ENCODE measurements at regions not wholly inside any gene's neighbourhood (a gene's known extent, or its start where the extent isn't known, plus 50 kb on each side); places are given as distances from the start of the nearest gene placed in this dataset.

GRCh38 chr6:55941702-55942101 is 66.3 kb upstream of the BMP5 start:
- H3K9ac ChIP-seq: no peak overlapping the region
- no peaks in the 10 kb centered on the region for H3K27me3 ChIP-seq (ENCODE audit: insufficient read depth)
- H3K4me3 ChIP-seq (ENCODE audit: low read depth in 2 of 2, low read length in 1 of 2): no peak overlapping the region
- WGBS (ENCODE audit: low lambda C conversion rate): 46% methylated on average over 2 of the region's 2 CpGs
- no peaks in the 10 kb centered on the region for H3K9me3 ChIP-seq
- H3K4me2 ChIP-seq: no peak overlapping the region
- no peaks in the 10 kb centered on the region for H4K20me1 ChIP-seq (ENCODE audit: insufficient read depth)
- DNase-seq: no peak
- H3F3A ChIP-seq (replicated peaks; ENCODE audit: insufficient read depth): peaks cover 4% of the 10 kb centered on the region
- ChIA-PET CTCF (interaction anchor here (0.7 to 2.3 kb wide), 5 partner anchors 11 to 1224 kb away, joined by 3 to 5 read pairs (median 4); no protein-coding TSS in a partner anchor), POLR2A (no interaction called here)
- H3K36me3 ChIP-seq (replicated peaks in 1 of 2; ENCODE audit: control insufficient read depth in 1 of 2, insufficient read depth in 2 of 2, low read length in 1 of 2): no peaks in the 10 kb centered on the region
- no peaks in the 10 kb centered on the region for H3K4me1 ChIP-seq (ENCODE audit: control insufficient read depth in 1 of 2, insufficient read depth in 2 of 2, low read depth in 1 of 2, low read length in 1 of 2)
- H3K27ac ChIP-seq (ENCODE audit: low read depth in 2 of 2, low read length in 1 of 2): no peak overlapping the region
- H2AFZ ChIP-seq (ENCODE audit: low read depth): no peak overlapping the region
- H3K79me2 ChIP-seq (ENCODE audit: insufficient read depth): no peaks in the 10 kb centered on the region
- H3K9me2 ChIP-seq: no peaks in the 10 kb centered on the region
- TF ChIP-seq, protein P1, sequence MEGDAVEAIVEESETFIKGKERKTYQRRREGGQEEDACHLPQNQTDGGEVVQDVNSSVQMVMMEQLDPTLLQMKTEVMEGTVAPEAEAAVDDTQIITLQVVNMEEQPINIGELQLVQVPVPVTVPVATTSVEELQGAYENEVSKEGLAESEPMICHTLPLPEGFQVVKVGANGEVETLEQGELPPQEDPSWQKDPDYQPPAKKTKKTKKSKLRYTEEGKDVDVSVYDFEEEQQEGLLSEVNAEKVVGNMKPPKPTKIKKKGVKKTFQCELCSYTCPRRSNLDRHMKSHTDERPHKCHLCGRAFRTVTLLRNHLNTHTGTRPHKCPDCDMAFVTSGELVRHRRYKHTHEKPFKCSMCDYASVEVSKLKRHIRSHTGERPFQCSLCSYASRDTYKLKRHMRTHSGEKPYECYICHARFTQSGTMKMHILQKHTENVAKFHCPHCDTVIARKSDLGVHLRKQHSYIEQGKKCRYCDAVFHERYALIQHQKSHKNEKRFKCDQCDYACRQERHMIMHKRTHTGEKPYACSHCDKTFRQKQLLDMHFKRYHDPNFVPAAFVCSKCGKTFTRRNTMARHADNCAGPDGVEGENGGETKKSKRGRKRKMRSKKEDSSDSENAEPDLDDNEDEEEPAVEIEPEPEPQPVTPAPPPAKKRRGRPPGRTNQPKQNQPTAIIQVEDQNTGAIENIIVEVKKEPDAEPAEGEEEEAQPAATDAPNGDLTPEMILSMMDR (IDR thresholded peaks at IDR 0.05): peak; percentile 51
- TF ChIP-seq RAD21 (IDR thresholded peaks at IDR 0.05; ENCODE audit: low read length) (peak; percentile 39; the same call in 1 of the 2 replicates), NFIC (IDR thresholded peaks at IDR 0.05; ENCODE audit: borderline replicate concordance) (no peak)

DNA sequence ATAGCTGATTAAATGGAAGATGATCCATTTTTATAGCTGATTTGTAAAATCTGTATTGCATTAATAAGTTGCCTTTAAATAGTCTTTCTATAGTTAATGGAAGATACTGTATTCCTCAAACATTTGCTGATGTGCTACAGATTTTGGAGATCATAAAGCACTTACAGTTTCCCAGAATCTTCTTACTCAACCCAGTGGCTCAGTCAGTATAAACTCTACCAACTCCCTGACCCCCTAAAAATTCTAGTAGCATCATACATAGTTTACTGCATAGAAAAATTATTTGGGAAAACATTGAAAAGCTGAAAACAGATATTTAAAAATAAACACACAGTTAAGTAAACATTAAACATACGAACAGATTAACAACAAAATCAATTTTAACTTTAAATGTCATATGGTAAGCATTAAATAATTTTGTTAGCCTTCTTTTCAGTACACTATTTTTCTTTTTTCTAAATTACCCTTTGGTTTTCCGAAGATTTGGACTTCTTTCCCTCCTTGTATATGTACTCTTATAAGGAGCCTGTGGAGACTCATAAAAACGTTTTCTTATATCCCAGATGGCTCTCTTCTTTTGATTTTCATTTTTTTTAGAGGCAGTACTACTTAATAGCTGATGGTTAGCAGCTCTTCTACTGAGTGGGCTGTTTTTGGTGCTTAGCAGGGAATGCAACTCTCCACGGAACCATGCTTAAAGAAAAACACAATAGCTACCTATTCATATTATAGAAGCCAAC is 62.7 kb upstream of the BMP5 start:
- Histone ChIP-seq H3K36me3 (replicated peaks in 1 of 2; ENCODE audit: control insufficient read depth in 1 of 2, insufficient read depth in 2 of 2, low read length in 1 of 2) (no peaks in the 10 kb centered on the region), H3K9me2 (no peaks in the 10 kb centered on the region), H2AFZ (ENCODE audit: low read depth) (no peak overlapping the region), H3F3A (replicated peaks; ENCODE audit: insufficient read depth) (peaks cover 1% of the 10 kb centered on the region), H3K27me3 (ENCODE audit: insufficient read depth) (no peaks in the 10 kb centered on the region), H3K9ac (no peak overlapping the region), H3K79me2 (ENCODE audit: insufficient read depth) (no peaks in the 10 kb centered on the region), H3K4me3 (ENCODE audit: low read depth in 2 of 2, low read length in 1 of 2) (no peak overlapping the region), H3K4me1 (ENCODE audit: control insufficient read depth in 1 of 2, insufficient read depth in 2 of 2, low read depth in 1 of 2, low read length in 1 of 2) (no peaks in the 10 kb centered on the region), H3K4me2 (no peak overlapping the region), H4K20me1 (ENCODE audit: insufficient read depth) (no peaks in the 10 kb centered on the region), H3K27ac (ENCODE audit: low read depth in 2 of 2, low read length in 1 of 2) (no peak overlapping the region), H3K9me3 (no peaks in the 10 kb centered on the region)
- TF ChIP-seq POLR2AphosphoS5 (IDR thresholded peaks at IDR 0.05; ENCODE audit: low read depth, low read length) (no peak), CHD2 (IDR thresholded peaks at IDR 0.05; ENCODE audit: low read length, partially characterized antibody) (no peak), RCOR1 (IDR thresholded peaks at IDR 0.05; ENCODE audit: low read length) (no peak), RAD21 (IDR thresholded peaks at IDR 0.05; ENCODE audit: low read length) (no peak), RFX5 (IDR thresholded peaks at IDR 0.05; ENCODE audit: low read length) (no peak), PBX3 (IDR thresholded peaks at IDR 0.05) (no peak), MEF2A (IDR thresholded peaks at IDR 0.05; ENCODE audit: borderline replicate concordance, low read depth) (no peak), USF1 (IDR thresholded peaks at IDR 0.05; ENCODE audit: borderline replicate concordance, low read depth) (no peak), SIN3A (IDR thresholded peaks at IDR 0.05; ENCODE audit: borderline replicate concordance, low read depth, low read length) (no peak), EZH2phosphoT487 (IDR thresholded peaks at IDR 0.05; ENCODE audit: borderline replicate concordance, low read depth) (no peak), NRF1 (IDR thresholded peaks at IDR 0.05; ENCODE audit: low read depth, low read length) (no peak), YY1 (IDR thresholded peaks at IDR 0.05; ENCODE audit: low read depth) (no peak), NFIC (IDR thresholded peaks at IDR 0.05; ENCODE audit: borderline replicate concordance) (no peak), FOXM1 (IDR thresholded peaks at IDR 0.05; ENCODE audit: low read depth) (no peak), TAF1 (IDR thresholded peaks at IDR 0.05; ENCODE audit: borderline replicate concordance, low read depth, low read length) (no peak)
- TF ChIP-seq, protein P2, sequence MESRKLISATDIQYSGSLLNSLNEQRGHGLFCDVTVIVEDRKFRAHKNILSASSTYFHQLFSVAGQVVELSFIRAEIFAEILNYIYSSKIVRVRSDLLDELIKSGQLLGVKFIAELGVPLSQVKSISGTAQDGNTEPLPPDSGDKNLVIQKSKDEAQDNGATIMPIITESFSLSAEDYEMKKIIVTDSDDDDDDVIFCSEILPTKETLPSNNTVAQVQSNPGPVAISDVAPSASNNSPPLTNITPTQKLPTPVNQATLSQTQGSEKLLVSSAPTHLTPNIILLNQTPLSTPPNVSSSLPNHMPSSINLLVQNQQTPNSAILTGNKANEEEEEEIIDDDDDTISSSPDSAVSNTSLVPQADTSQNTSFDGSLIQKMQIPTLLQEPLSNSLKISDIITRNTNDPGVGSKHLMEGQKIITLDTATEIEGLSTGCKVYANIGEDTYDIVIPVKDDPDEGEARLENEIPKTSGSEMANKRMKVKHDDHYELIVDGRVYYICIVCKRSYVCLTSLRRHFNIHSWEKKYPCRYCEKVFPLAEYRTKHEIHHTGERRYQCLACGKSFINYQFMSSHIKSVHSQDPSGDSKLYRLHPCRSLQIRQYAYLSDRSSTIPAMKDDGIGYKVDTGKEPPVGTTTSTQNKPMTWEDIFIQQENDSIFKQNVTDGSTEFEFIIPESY (IDR thresholded peaks at IDR 0.05; ENCODE audit: borderline replicate concordance, low read depth): no peak
- TF ChIP-seq, protein P3, sequence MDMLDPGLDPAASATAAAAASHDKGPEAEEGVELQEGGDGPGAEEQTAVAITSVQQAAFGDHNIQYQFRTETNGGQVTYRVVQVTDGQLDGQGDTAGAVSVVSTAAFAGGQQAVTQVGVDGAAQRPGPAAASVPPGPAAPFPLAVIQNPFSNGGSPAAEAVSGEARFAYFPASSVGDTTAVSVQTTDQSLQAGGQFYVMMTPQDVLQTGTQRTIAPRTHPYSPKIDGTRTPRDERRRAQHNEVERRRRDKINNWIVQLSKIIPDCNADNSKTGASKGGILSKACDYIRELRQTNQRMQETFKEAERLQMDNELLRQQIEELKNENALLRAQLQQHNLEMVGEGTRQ (IDR thresholded peaks at IDR 0.05; ENCODE audit: borderline replicate concordance, low read depth, low read length): no peak
- ChIA-PET CTCF (interaction anchor here (1.0 kb wide), 1 partner anchor 16 kb away, joined by 3 read pairs; no protein-coding TSS in a partner anchor), POLR2A (no interaction called here)
- no peak for DNase-seq
- 39% methylated on average over 4 of the region's 4 CpGs for WGBS (ENCODE audit: low lambda C conversion rate)
